Liver (tissue), 8 donors: ENCODE measurements at regions not wholly inside any gene's neighbourhood (a gene's known extent, or its start where the extent isn't known, plus 50 kb on each side); places are given as distances from the start of the nearest gene placed in this dataset.

ENCODE experiments used
- DNase-seq: peaks from one replicate; pipeline ENCODE4 v3.0.0-alpha.2; 2017; ENCODE audit warnings: low spot score
- H3K27ac ChIP-seq, 2 donors: one replicate each; pipeline ENCODE4 v1.7.0; 2013; ENCODE audit warnings: inconsistent platforms in 2 of 2, low read length in 2 of 2, control low read depth in 1 of 2, low read depth in 1 of 2, mild to moderate bottlenecking in 1 of 2
- H3K27me3 ChIP-seq, 4 donors: one replicate each; pipeline versions ENCODE4 v1.6.1 to v1.7.0; 2013; ENCODE audit warnings: low read length in 3 of 4, inconsistent platforms in 1 of 4, mild to moderate bottlenecking in 1 of 4, moderate library complexity in 1 of 4; ENCODE audit not compliant: control insufficient read depth in 4 of 4, insufficient read depth in 4 of 4
- H3K36me3 ChIP-seq, 4 donors: one replicate each; pipeline versions ENCODE4 v1.6.1 to v1.7.0; 2013; ENCODE audit warnings: low read length in 3 of 4, mild to moderate bottlenecking in 3 of 4, low read depth in 1 of 4, moderate library complexity in 1 of 4; ENCODE audit not compliant: control insufficient read depth in 4 of 4, insufficient read depth in 3 of 4
- H3K4me1 ChIP-seq, 4 donors: one replicate each; pipeline versions ENCODE4 v1.6.1 to v1.7.0; 2013; ENCODE audit warnings: low read length in 3 of 4, mild to moderate bottlenecking in 3 of 4, moderate library complexity in 1 of 4; ENCODE audit not compliant: control insufficient read depth in 4 of 4, insufficient read depth in 4 of 4
- H3K4me3 ChIP-seq, 3 donors: one replicate each; pipeline versions ENCODE4 v1.6.1 to v1.7.0; 2013; ENCODE audit warnings: low read length in 3 of 3, control low read depth in 1 of 3, low read depth in 1 of 3, mild to moderate bottlenecking in 1 of 3
- H3K9ac ChIP-seq, 2 donors: one replicate each; pipeline ENCODE4 v1.7.0; 2013; ENCODE audit warnings: low read length in 2 of 2, mild to moderate bottlenecking in 2 of 2, moderate library complexity in 2 of 2, control low read depth in 1 of 2, low read depth in 1 of 2
- H3K9me3 ChIP-seq, 4 donors: one replicate each; pipeline versions ENCODE4 v1.6.1 to v1.7.0; 2013; ENCODE audit warnings: low read length in 3 of 4; ENCODE audit not compliant: control insufficient read depth in 4 of 4
- CTCF ChIP-seq: fragments of 150-350 bp; IDR thresholded peaks from 2 replicates; pipeline ENCODE4 v1.5.1; 2017; ENCODE audit warnings: improper control_type of control experiment, low read depth, low read length; ENCODE audit not compliant: missing input control
- FOXA1 ChIP-seq: IDR thresholded peaks from 2 replicates; pipeline ENCODE4 v1.6.1; 2016; ENCODE audit warnings: antibody characterized with exemption
- GABPA ChIP-seq, 2 donors: IDR thresholded peaks in 1 of 2; conservative IDR thresholded peaks in 1 of 2; 2 replicates each; pipeline ENCODE4 v1.6.1; 2016; ENCODE audit warnings: antibody characterized with exemption in 2 of 2, mild to moderate bottlenecking in 1 of 2, moderate library complexity in 1 of 2
- HNF4A ChIP-seq, 2 donors: conservative IDR thresholded peaks; 2 replicates each; pipeline ENCODE4 v1.6.1; 2016; ENCODE audit warnings: antibody characterized with exemption in 2 of 2, mild to moderate bottlenecking in 2 of 2
- HNF4G ChIP-seq: IDR thresholded peaks from 2 replicates; pipeline ENCODE4 v1.6.1; 2016; ENCODE audit warnings: antibody characterized with exemption
- MAX ChIP-seq: IDR thresholded peaks from 2 replicates; pipeline ENCODE4 v1.6.1; 2016; ENCODE audit warnings: antibody characterized with exemption
- NR2F2 ChIP-seq: IDR thresholded peaks from 2 replicates; pipeline ENCODE4 v1.6.1; 2016; ENCODE audit warnings: antibody characterized with exemption
- RAD21 ChIP-seq, 2 donors: IDR thresholded peaks; 2 replicates each; pipeline ENCODE4 v1.6.1; 2016; ENCODE audit warnings: antibody characterized with exemption in 2 of 2, mild to moderate bottlenecking in 2 of 2
- REST ChIP-seq: IDR thresholded peaks from 2 replicates; pipeline ENCODE4 v1.6.1; 2016; ENCODE audit warnings: antibody characterized with exemption, mild to moderate bottlenecking
- SP1 ChIP-seq: IDR thresholded peaks from 2 replicates; pipeline ENCODE4 v1.6.1; 2018; ENCODE audit warnings: antibody characterized with exemption, mild to moderate bottlenecking
- TAF1 ChIP-seq: conservative IDR thresholded peaks from 2 replicates; pipeline ENCODE4 v1.6.1; 2016; ENCODE audit warnings: antibody characterized with exemption, mild to moderate bottlenecking
- YY1 ChIP-seq: IDR thresholded peaks from 2 replicates; pipeline ENCODE4 v1.6.1; 2016; ENCODE audit warnings: antibody characterized with exemption, mild to moderate bottlenecking
- WGBS: extraction: QIAGEN DNeasy Blood & Tissue Kit; methylation state at CpG from one replicate; pipeline ENCODE4 v1.1.7; 2013; 5-methylcytosine and 5-hydroxymethylcytosine counted together
- TF ChIP-seq, protein P1 (sequence below): IDR thresholded peaks from 2 replicates; pipeline ENCODE4 v1.6.1; 2016; ENCODE audit warnings: antibody characterized with exemption
- TF ChIP-seq, protein P2 (sequence below): IDR thresholded peaks from 2 replicates; pipeline ENCODE4 v1.6.1; 2016; ENCODE audit warnings: antibody characterized with exemption
- donor health status: healthy.
- donor health status: healthy.
- donor health status: healthy.
- donor health status: healthy.
- donor health status: healthy.

DNA sequence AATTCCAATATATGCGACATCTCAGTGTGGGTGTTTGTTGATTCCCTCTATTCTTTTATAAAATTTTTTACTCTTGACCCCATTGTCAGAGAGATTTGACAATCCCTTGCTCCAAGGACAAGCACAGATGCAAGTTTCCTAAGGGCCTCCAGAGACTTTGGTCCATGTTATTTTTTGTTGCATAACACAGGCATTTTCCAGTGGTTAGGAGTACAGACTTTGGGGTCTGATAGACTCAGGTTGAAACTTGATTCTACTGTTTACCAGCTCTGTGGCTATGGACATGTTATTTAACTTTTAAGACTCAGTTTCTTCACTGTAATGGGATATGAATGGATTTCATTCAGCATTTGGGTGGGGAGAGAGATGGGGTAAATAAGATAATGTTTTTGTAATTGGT lies 361.3 kb downstream of the ENC1 start (continued):
- no peak for TF ChIP-seq CTCF

DNA sequence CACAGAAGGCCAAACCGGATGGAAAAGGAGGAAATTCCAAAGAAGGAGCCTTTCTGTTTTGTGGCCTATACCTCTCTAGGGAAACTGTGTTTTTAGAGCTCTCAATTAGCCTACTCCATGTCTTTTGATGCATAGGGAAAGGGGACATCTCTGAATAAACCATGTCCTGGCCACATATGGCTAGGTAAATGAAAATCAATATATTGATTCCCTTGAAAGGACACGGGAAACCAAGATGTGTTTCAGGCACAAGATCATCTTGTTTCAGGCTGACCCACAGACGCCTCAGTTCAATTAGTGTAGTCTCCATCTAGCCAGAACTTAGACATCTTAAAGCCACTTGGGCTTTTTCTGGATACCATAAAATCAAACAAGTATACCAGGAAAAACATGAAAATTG lies 363.1 kb downstream of the ENC1 start:
- no peak overlapping the region for H3K27ac ChIP-seq
- no peak for DNase-seq
- H3K4me3 ChIP-seq: no peak overlapping the region
- H3K4me1 ChIP-seq: no peaks in the 10 kb centered on the region
- 82% methylated on average over 3 of the region's 3 CpGs for WGBS
- H3K27me3 ChIP-seq: no peaks in the 10 kb centered on the region
- H3K36me3 ChIP-seq: no peaks in the 10 kb centered on the region
- TF ChIP-seq HNF4A (conservative IDR thresholded peaks at IDR 0.05) (no peak), RAD21 (IDR thresholded peaks at IDR 0.05) (no peak), SP1 (no peak), MAX (no peak), TAF1 (no peak), HNF4G (no peak), FOXA1 (no peak), NR2F2 (no peak), GABPA (IDR thresholded peaks at IDR 0.05 in 1 of 2, conservative IDR thresholded peaks at IDR 0.05 in 1 of 2) (no peak), REST (no peak), YY1 (no peak)
- TF ChIP-seq, protein P1, sequence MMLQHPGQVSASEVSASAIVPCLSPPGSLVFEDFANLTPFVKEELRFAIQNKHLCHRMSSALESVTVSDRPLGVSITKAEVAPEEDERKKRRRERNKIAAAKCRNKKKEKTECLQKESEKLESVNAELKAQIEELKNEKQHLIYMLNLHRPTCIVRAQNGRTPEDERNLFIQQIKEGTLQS: no peak
- TF ChIP-seq, protein P2, sequence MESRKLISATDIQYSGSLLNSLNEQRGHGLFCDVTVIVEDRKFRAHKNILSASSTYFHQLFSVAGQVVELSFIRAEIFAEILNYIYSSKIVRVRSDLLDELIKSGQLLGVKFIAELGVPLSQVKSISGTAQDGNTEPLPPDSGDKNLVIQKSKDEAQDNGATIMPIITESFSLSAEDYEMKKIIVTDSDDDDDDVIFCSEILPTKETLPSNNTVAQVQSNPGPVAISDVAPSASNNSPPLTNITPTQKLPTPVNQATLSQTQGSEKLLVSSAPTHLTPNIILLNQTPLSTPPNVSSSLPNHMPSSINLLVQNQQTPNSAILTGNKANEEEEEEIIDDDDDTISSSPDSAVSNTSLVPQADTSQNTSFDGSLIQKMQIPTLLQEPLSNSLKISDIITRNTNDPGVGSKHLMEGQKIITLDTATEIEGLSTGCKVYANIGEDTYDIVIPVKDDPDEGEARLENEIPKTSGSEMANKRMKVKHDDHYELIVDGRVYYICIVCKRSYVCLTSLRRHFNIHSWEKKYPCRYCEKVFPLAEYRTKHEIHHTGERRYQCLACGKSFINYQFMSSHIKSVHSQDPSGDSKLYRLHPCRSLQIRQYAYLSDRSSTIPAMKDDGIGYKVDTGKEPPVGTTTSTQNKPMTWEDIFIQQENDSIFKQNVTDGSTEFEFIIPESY: no peak
- no peak overlapping the region for H3K9ac ChIP-seq
- H3K9me3 ChIP-seq: no peaks in the 10 kb centered on the region
